Liver (tissue), 8 donors: ENCODE measurements at regions not wholly inside any gene's neighbourhood (a gene's known extent, or its start where the extent isn't known, plus 50 kb on each side); places are given as distances from the start of the nearest gene placed in this dataset.

Experiments
- DNase-seq: peaks from one replicate; pipeline ENCODE4 v3.0.0-alpha.2; 2017; ENCODE audit warnings: low spot score
- H3K27ac ChIP-seq, 2 donors: one replicate each; pipeline ENCODE4 v1.7.0; 2013; ENCODE audit warnings: inconsistent platforms in 2 of 2, low read length in 2 of 2, control low read depth in 1 of 2, low read depth in 1 of 2, mild to moderate bottlenecking in 1 of 2
- H3K27me3 ChIP-seq, 4 donors: one replicate each; pipeline versions ENCODE4 v1.6.1 to v1.7.0; 2013; ENCODE audit warnings: low read length in 3 of 4, inconsistent platforms in 1 of 4, mild to moderate bottlenecking in 1 of 4, moderate library complexity in 1 of 4; ENCODE audit not compliant: control insufficient read depth in 4 of 4, insufficient read depth in 4 of 4
- H3K36me3 ChIP-seq, 4 donors: one replicate each; pipeline versions ENCODE4 v1.6.1 to v1.7.0; 2013; ENCODE audit warnings: low read length in 3 of 4, mild to moderate bottlenecking in 3 of 4, low read depth in 1 of 4, moderate library complexity in 1 of 4; ENCODE audit not compliant: control insufficient read depth in 4 of 4, insufficient read depth in 3 of 4
- H3K4me1 ChIP-seq, 4 donors: one replicate each; pipeline versions ENCODE4 v1.6.1 to v1.7.0; 2013; ENCODE audit warnings: low read length in 3 of 4, mild to moderate bottlenecking in 3 of 4, moderate library complexity in 1 of 4; ENCODE audit not compliant: control insufficient read depth in 4 of 4, insufficient read depth in 4 of 4
- H3K4me3 ChIP-seq, 3 donors: one replicate each; pipeline versions ENCODE4 v1.6.1 to v1.7.0; 2013; ENCODE audit warnings: low read length in 3 of 3, control low read depth in 1 of 3, low read depth in 1 of 3, mild to moderate bottlenecking in 1 of 3
- H3K9ac ChIP-seq, 2 donors: one replicate each; pipeline ENCODE4 v1.7.0; 2013; ENCODE audit warnings: low read length in 2 of 2, mild to moderate bottlenecking in 2 of 2, moderate library complexity in 2 of 2, control low read depth in 1 of 2, low read depth in 1 of 2
- H3K9me3 ChIP-seq, 4 donors: one replicate each; pipeline versions ENCODE4 v1.6.1 to v1.7.0; 2013; ENCODE audit warnings: low read length in 3 of 4; ENCODE audit not compliant: control insufficient read depth in 4 of 4
- ATF3 ChIP-seq: IDR thresholded peaks from 2 replicates; pipeline ENCODE4 v1.6.1; 2016; ENCODE audit warnings: antibody characterized with exemption
- CTCF ChIP-seq: fragments of 150-350 bp; IDR thresholded peaks from 2 replicates; pipeline ENCODE4 v1.5.1; 2017; ENCODE audit warnings: improper control_type of control experiment, low read depth, low read length; ENCODE audit not compliant: missing input control
- EGR1 ChIP-seq, 2 donors: IDR thresholded peaks; 2 replicates each; pipeline ENCODE4 v1.6.1; 2016 to 2018; ENCODE audit warnings: antibody characterized with exemption in 2 of 2, low read depth in 2 of 2
- FOXA1 ChIP-seq: IDR thresholded peaks from 2 replicates; pipeline ENCODE4 v1.6.1; 2016; ENCODE audit warnings: antibody characterized with exemption
- FOXA2 ChIP-seq: IDR thresholded peaks from 2 replicates; pipeline ENCODE4 v1.6.1; 2016; ENCODE audit warnings: antibody characterized with exemption
- GABPA ChIP-seq, 2 donors: IDR thresholded peaks in 1 of 2; conservative IDR thresholded peaks in 1 of 2; 2 replicates each; pipeline ENCODE4 v1.6.1; 2016; ENCODE audit warnings: antibody characterized with exemption in 2 of 2, mild to moderate bottlenecking in 1 of 2, moderate library complexity in 1 of 2
- HNF4A ChIP-seq, 2 donors: conservative IDR thresholded peaks; 2 replicates each; pipeline ENCODE4 v1.6.1; 2016; ENCODE audit warnings: antibody characterized with exemption in 2 of 2, mild to moderate bottlenecking in 2 of 2
- HNF4G ChIP-seq: IDR thresholded peaks from 2 replicates; pipeline ENCODE4 v1.6.1; 2016; ENCODE audit warnings: antibody characterized with exemption
- JUND ChIP-seq, 2 donors: IDR thresholded peaks; 2 replicates each; pipeline ENCODE4 v1.6.1; 2016; ENCODE audit warnings: antibody characterized with exemption in 2 of 2
- MAX ChIP-seq: IDR thresholded peaks from 2 replicates; pipeline ENCODE4 v1.6.1; 2016; ENCODE audit warnings: antibody characterized with exemption
- NR2F2 ChIP-seq: IDR thresholded peaks from 2 replicates; pipeline ENCODE4 v1.6.1; 2016; ENCODE audit warnings: antibody characterized with exemption
- RAD21 ChIP-seq, 2 donors: IDR thresholded peaks; 2 replicates each; pipeline ENCODE4 v1.6.1; 2016; ENCODE audit warnings: antibody characterized with exemption in 2 of 2, mild to moderate bottlenecking in 2 of 2
- REST ChIP-seq: IDR thresholded peaks from 2 replicates; pipeline ENCODE4 v1.6.1; 2016; ENCODE audit warnings: antibody characterized with exemption, mild to moderate bottlenecking
- RXRA ChIP-seq, 2 donors: IDR thresholded peaks; 2 replicates each; pipeline ENCODE4 v1.6.1; 2017 to 2018; ENCODE audit warnings: antibody characterized with exemption in 2 of 2, mild to moderate bottlenecking in 1 of 2
- SP1 ChIP-seq: IDR thresholded peaks from 2 replicates; pipeline ENCODE4 v1.6.1; 2018; ENCODE audit warnings: antibody characterized with exemption, mild to moderate bottlenecking
- TAF1 ChIP-seq: conservative IDR thresholded peaks from 2 replicates; pipeline ENCODE4 v1.6.1; 2016; ENCODE audit warnings: antibody characterized with exemption, mild to moderate bottlenecking
- YY1 ChIP-seq: IDR thresholded peaks from 2 replicates; pipeline ENCODE4 v1.6.1; 2016; ENCODE audit warnings: antibody characterized with exemption, mild to moderate bottlenecking
- ZBTB33 ChIP-seq: IDR thresholded peaks from 2 replicates; pipeline ENCODE4 v1.6.1; 2016; ENCODE audit warnings: antibody characterized with exemption
- WGBS: extraction: QIAGEN DNeasy Blood & Tissue Kit; methylation state at CpG from one replicate; pipeline ENCODE4 v1.1.7; 2013; 5-methylcytosine and 5-hydroxymethylcytosine counted together
- donor health status: healthy.
- donor health status: healthy.
- donor health status: healthy.
- donor health status: healthy.
- donor health status: healthy.

- Histone ChIP-seq H3K9ac (no peak overlapping the region), H3K4me3 (no peak overlapping the region), H3K4me1 (peaks cover 2 to 11% (median 5%) of the 10 kb centered on the region in 4 donors), H3K27ac (no peak overlapping the region), H3K27me3 (no peaks in the 10 kb centered on the region), H3K36me3 (no peaks in the 10 kb centered on the region), H3K9me3 (peaks cover 0 to 2% (median 0%) of the 10 kb centered on the region in 4 donors)
- TF ChIP-seq CTCF = no peak
- no peak for DNase-seq
- 90% methylated on average over 7 of the region's 7 CpGs for WGBS
Measured at GRCh38 chr4:155010376-155010775, 198.1 kb upstream of the NPY2R start.

GRCh38 chr4:155011163-155011780, 197.2 kb upstream of the NPY2R start:
- H3K27ac ChIP-seq = peak overlapping the region in 1 of 2 donors; percentile 38

More at GRCh38 chr4:155011163-155011780, 197.2 kb upstream of the NPY2R start:
- DNase-seq = no peak
- 27% methylated on average over 4 of the region's 4 CpGs for WGBS
- Histone ChIP-seq H3K36me3 (no peaks in the 10 kb centered on the region), H3K27me3 (no peaks in the 10 kb centered on the region), H3K9ac (no peak overlapping the region), H3K9me3 (peaks cover 0 to 2% (median 0%) of the 10 kb centered on the region in 4 donors), H3K4me1 (peaks cover 2 to 11% (median 5%) of the 10 kb centered on the region in 4 donors), H3K4me3 (no peak overlapping the region)
- TF ChIP-seq RAD21 (IDR thresholded peaks at IDR 0.05) (peak in 1 of 2 donors; percentile 33), MAX (no peak), RXRA (IDR thresholded peaks at IDR 0.05) (no peak), ATF3 (no peak), YY1 (no peak), TAF1 (no peak), SP1 (no peak), EGR1 (IDR thresholded peaks at IDR 0.05; ENCODE audit: low read depth in 2 of 2) (no peak), GABPA (IDR thresholded peaks at IDR 0.05 in 1 of 2, conservative IDR thresholded peaks at IDR 0.05 in 1 of 2) (no peak), ZBTB33 (peak; percentile 23), HNF4G (no peak), FOXA2 (no peak), REST (no peak), CTCF (no peak), JUND (IDR thresholded peaks at IDR 0.05) (no peak), HNF4A (conservative IDR thresholded peaks at IDR 0.05) (peak in 1 of 2 donors; percentile 35), NR2F2 (no peak), FOXA1 (no peak)
